ENCODE measurements at regions not wholly inside any gene's neighbourhood (a gene's known extent, or its start where the extent isn't known, plus 50 kb on each side); places are given as distances from the start of the nearest gene placed in this dataset.

DNA sequence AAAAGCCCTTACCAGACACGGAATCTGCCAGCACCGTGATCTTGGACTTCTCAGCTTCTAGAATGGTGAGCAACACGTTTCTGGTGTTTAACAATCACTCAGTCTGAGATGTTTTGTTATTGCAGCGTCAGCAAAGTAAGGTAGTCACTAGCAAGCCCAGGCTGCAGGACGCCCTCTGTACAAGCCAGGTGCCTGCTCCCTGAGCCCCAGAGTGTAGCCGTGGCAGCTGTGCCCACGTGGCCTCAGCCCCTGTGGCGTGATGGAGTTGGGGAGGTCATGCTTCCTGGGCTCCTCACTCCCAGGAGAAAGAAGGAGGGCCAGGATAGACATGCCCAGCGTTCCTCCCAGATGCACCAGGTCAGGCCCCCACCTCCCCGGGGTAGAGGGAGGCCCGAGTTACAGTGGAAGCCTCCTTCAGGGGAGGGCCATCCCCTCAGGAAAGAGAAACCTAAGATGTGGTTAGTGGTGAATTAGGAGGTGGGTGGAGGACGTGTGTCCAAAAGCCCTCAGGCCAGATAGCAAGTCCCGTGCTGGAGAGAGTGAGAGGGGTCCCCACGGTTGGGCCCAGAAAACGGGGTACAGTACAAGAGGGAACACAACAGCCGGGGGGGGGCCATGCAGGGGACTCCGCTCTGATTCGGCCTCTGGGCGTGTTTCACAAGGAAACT, 169.6 kb upstream of the SOX1 start:
- DNase-seq, result no peak

DNA sequence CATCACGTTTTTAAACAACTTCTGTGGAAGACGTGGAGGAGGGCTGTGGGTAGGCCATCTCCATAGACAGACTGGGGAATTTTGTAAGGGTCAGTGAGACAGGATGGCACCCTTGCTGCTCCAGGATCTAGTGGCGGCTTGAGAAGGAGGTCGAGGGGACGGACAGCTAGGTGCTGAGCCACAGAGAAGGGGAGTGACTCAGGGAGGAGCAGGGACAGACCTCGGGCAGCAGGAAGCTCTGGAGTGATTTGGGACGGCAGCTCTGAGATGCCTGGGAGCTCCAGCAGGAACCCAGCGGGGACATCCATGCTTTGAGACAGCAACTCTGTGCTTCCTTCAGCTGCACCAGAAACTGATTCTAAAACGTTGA, 169.1 kb upstream of the SOX1 start:
- DNase-seq, result no peak

DNA sequence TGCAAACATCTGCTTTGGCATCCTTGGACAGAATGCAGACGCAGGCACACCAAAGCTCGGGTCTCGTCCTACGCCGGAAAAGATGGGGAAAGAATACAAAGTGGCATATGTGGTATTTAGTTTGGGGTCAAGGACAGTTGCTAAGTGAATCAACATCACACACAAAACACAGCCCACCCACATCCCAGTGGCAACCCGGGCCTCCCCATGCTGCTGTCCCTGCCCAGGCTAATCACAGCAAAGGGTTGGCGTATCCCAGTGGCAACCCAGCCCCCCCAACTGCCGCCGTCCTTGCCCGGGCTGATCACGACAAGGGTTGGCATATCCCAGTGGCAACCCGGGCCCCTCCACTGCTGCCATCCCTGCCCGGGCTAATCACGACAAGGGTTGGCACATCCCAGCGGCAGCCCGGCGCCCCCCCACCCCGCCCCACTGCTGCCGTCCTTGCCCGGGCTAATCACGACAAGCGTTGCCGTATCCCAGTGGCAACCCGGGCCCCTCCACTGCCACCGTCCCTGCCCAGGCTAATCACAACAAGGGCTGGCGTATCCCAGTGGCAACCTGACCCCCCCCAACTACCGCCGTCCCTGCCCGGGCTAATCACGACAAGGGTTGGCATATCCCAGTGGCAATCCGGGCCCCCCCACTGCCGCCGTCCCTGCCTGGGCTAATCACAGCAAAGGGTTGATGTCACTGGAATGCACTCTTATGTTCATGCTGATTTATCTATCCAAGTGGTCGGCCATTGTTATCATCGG, 167.8 kb upstream of the SOX1 start:
- DNase-seq, result no peak

DNA sequence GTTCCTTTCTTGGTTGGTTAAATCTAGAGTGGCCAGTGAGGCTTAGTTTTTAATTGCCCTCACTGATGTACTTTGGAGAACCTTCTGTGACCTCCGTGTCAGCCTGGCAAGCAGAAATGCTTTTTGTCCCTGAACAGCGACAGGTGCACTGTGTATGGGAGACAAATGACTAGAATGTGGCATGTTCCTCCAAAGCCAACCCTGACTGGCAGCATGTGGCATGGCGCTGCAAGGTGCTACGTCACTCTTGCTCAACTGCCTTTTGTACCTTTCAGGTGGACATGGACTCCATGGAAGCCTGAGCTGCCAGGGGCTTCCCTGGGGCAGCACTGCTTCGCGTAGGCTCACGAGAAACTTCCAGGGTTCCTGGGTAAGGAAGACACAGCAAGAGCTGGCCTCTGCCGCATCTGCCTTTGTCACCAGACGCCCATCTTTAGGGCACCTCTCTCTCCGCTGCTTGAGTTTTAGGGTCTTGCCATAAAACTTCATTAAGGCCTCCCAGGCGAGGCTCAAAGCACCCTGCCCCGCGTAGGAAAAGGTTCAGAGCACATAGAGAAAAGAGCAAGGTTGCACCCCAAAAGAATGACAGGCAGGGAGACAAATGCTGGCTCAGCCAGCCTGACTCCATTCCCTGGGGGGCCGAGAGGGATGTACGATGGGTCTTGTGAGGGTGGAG, 167.1 kb upstream of the SOX1 start:
- no peak for DNase-seq

DNA sequence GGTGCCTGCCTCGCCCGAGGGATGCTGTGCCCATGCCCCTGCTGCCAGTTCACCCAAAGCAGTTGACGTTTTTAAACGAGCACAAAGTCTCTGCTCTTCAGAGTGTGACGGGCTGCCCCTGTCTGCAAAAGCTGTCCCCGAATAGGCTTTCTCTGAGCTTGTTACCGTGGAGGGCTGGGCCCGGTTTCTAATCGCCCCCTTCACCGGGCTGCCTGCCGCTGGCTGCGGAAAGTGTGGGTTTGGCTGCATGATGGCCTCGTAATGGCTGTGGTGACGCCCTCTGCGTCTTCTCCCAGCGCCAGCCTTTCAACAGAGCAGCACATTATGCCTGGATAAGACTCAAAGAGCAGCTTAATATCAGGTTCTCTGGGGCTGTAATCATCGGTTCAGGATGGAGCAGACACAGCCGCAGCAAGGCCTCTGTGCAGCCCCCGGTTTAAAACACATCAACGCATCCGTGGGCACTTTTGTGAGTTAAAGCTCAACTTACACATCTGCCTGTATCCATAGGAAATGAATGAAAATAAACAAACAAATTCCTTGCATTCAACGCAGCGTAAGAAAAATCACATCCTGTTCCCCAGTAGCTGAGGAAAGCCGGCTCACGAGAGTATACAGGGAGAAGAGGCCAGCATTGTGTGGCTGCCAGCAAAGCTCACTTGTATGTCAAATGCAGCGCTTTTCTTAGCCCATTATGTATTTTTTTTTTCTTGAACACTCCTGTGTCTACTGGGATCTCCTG, 166.4 kb upstream of the SOX1 start:
- no peak for DNase-seq

DNA sequence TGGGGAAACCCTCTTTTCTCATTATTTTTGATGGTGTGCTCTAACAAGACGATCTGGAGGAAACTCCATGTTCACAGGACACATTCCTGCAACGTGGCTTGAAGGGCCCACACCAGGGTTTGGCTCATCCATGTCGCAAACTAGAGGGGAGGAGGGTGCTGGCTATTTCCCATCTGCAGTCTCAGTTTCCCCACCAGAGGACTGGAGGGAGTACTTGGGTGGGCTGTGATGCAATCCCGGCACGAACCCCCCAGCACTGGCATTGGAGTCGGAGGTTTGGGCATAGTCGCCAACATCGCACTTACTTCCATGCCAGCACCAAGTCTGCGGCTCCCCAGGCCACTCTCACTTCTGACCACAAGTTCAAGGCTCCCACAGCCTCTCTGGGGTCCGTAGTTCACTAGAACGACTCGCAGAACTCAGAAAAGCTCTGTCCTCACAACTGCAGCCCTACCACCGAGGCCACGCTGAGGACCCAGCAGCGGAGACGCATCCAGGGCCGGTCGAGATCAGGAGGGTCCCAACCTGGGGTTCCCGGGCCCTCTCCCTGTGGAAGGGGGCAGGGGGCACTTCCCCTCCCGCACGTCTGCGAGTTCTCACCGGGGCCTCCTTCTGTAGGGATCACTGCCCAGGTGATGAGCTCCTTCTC, 165.6 kb upstream of the SOX1 start:
- DNase-seq, result no peak

DNA sequence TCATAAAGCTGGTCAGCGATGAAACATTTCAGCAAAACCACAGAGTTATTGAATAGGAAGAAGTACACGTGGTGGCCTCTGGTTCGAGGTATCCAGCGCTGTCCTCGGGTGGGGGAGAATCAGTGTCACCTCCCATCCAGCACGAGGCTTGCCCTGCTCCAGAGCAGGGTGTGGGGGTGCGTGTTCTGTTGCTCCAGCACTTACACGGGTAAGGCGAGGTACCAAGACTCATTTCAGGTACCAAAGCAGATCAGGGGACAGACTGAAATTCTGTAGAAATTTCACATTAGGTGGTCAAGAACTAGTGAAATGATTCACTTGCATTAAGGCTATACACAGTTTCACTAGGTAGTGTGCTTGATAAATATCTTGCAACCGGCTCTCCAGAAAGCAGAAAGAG, 164.2 kb upstream of the SOX1 start:
- DNase-seq, result no peak

DNA sequence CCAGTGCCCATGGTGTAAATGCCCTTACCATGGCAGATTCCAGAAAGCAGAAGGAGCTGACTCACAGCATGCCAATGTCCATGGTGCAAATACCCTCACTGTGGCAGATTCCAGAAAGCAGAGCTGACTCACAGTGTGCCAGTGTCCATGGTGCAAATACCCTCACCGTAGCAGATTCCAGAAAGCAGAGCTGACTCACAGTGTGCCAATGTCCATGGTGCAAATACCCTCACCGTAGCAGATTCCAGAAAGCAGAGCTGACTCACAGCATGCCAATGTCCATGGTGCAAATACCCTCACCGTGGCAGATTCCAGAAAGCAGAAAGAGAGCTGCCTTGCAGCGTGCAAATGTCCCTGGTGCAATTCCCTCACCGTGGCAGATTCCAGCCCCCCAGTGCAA, 163.8 kb upstream of the SOX1 start:
- DNase-seq, result no peak

DNA sequence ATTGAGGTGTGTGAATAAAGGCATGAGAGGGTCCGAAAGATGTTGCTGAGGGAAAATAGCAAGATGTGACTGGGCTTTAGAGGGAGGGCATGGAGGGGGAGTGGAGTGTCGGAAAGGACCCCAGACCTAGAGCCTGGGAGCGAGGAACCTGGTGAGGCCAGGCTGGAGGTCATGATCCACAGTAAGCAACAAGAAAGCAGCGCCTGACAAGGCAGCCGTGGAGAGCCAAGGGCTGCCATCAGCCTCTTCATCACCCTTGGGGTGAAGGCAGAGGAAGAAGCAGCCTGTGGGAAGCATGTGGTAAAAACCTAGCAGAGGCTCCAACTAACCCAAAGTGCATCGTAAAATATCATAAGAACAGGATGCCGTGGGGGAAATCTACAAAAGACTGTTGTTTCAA, 162.8 kb upstream of the SOX1 start:
- DNase-seq, result no peak

DNA sequence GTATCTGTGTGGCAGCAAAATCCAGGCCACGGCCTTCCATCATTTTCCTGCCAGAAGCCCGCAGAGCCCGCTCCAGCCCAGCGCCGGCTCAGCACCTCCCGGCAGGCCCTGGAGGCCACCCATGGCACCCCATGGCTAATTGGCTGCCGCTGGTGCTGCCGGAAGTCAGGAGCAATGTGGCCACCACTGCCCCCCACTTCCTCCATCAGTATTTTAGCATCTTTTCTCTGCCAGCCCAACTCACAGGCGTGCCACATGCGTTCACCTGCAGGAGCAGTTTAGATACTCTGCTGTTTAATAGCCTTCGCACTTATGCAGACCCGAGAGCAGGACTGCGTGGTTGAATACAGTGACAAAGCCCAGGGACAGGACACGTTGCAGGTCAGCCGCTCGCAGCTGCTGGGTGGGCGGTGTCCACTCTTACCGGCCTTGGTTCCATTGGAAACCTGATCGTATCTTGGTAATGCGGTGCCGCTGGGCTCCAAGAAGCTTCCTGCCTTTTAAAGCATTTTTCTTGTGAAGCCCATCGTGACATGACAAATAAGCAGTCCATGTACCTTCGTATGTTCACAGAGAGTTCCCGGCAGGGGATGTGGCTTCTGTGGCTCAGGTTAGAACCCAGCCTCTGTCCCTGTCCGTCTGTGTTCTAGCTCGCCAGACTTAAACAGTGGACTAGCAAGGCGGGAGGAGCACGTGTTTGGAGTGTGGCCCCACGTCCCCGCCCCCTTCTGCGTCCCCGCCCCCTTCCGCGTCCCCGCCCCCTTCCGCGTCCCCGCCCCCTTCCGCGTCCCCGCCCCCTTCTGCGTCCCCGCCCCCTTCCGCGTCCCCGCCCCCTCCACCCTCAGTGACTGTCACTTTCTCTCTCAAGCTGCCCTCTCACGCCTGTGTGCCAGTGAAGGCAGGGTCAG, 162.0 kb upstream of the SOX1 start:
- DNase-seq, result no peak

DNA sequence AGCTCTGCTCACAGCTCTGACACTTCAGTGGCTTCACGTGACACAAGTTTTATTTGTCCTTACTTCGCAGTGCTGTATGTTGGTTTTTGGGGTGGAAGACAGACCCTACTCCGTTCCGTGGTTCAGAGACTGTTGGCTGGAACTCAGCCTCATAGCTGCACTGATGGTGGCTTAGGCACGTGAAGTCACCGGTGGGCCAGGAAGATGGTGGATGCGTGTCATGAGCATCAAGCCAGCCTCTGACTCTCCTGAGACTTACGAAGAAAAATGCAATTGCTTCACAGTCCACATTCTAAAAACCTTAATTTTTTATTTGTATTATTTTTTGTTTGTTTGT, 161.4 kb upstream of the SOX1 start:
- no peak for DNase-seq

DNA sequence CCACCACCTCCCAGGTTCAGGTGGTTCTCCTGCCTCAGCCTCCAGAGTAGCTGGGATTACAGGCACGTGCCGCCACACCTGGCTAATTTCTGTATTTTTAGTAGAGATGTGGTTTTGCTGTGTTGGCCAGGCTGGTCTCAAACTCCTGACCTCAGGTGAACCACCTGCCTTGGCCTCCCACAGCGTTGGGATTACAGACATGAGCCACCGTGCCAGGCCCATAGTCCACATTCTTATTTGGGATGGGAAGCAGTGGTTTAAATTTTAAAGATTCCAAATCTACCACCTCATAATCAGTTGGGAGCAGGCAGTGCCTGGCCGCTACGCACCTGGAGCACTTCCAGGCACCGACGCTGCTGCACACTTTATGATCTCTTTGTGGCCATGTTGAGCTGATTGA, 160.6 kb upstream of the SOX1 start:
- DNase-seq, result no peak

DNA sequence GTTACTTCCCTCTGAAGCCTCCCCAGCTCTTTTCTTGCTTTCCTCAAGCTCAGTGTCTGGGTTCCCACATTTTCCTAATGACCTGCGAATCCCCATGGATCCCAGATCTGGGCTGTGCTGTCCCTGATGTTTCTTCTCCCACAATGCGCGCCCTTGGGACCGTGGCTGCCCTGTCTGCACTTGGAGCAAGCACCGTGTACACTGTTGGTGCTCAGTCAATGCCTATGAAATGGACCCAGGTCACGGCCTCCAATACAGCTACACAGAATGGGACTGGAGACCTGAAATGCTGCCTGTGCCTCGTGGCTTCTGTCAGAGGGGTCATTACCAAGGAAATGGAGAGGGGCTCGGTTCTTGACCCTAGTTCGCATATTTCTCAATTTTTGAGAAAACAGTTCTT, 160.1 kb upstream of the SOX1 start:
- DNase-seq, result no peak

DNA sequence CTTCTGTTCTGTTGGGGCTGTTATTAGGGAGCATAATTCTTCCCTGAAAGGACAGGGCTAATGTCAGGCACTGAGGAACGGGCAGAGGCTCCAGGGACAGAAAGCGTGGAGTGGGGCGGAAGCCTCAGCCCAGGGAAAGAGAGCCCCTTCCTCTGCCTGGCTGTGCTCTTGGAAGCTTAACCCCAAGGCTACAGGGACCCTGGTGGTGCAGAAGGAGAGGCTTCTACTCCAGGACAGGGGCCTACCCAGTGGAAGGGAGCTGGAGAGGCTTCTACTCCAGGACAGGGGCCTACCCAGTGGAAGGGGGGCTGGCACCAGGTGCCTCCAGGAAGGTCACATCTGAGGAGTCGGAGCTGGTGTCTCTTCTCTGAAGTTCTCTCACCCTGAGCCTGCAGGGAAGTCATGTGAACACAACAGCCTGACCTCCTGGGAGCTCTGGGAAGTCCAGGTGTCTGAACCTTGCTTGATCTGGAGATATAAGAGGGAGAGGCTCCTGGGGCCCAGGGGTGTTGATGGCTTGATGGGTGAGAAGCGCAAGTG, 159.5 kb upstream of the SOX1 start:
- DNase-seq, result no peak

DNA sequence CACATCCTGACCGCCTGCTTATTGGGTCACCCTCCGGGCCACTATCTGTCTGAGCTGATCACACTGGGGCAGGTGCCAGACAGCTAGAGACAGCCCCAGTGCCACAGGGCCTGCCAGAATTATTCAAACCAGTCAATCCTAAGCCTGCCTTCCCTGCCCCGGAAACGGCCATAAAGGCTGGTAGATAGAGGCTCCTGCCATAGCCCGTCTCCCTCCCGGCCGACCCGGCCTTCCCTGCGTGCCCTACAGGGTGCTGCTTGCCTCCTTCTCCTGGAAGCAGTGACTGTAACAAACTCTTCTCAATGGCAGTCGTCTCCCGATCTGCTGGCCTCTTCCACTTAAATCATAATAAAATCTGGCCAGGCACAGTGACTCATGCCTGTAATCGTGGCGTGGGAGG, 158.6 kb upstream of the SOX1 start:
- DNase-seq, result no peak

DNA sequence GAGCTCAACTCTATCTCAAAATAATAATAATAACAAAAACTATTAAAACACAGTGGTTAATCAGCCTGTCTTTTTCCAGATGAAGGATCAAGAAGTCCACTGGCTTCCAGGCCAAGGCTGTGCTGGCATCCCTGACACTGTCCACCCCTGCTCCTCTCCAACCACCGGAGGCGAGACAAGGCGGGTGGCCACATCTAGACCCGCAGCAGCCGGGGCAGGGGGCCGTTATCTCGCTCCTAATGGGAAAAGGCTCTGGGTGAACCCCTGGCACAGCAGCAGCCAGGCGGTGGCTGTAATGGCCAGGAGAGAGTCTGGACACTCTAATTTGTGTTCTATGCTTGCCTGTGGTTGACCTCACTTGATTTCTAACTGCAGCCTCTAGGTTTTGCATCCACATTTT, 158.0 kb upstream of the SOX1 start:
- no peak for DNase-seq

DNA sequence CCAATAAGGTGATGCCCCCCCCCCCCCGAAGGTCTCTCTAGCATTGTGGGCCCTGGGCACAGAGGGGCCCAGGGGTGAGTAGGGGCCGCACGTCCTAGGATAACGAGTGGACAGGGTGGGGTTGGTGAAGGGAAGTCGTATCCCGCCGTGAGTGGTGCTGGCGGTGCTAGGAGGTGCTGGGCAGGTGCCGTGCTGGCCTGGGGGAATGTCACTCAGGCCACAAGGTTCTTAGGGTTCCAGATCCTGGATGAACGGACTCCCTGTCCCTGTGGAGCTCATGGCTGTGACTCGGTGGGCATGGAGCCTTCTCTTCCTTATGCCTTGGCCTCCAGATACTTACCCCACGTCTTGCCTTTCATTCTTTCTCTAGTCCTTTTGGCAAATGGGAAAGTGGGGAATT, 157.4 kb upstream of the SOX1 start:
- no peak for DNase-seq

DNA sequence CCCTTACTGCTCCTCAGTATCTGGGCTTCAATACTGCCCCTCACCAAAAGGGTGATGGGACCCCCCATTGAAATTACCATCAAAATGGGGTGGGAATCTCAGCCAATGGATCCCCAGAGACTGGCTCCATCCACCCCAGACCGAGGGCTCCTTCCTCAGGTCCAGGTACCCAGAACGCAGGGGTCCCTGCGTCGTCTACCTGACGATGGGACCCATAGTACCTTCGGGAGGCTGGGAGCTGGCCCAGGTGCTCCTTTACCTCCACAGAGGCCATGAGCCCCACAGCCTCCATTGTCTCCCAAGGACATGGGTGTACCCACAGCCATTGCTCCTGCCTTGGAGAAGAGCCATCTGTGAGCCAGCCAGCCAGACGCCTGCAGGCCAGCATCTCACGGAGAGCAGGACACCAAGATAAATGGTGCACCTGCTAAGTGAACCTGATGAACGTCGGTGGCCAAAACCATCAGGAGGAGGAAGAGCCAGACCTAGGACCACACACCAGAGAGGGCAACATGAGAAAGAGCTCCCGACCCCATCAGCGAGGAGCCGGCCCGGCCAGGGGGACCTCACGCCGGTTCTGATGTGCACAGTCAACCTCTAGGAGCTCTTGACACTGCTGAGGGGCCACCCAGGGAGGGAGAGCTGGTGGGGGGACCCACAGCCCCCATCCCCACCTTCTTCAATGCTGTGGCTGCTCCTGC, 156.8 kb upstream of the SOX1 start:
- no peak for DNase-seq

DNA sequence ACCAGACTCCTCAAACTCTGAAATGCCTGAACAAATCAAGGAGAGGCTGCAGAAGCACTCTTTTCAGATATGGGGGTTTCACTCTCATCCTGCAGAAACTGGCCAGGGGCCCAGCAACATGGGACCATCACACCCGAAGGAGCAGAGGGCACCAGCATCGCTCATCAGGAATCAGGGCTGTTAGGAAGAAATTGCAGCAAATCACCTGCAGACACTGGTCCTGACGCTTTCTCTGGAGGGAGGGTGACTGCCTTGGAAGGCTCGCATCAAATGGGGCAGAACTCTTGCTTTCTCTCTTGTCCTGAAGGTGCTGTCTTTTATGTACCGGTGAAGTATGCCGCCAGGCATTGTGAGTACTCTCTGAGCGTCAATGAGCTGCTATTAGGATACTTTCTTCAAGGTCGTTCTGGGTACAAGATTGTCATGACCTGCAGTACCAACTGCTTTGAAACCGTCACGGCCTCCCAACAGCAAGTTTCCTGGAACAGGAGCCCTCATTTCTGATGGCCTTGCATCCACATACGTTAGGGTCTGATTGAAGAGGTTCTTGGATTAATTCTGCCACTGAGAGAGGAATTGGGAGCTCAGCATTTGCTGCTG, 155.7 kb upstream of the SOX1 start:
- no peak for DNase-seq

DNA sequence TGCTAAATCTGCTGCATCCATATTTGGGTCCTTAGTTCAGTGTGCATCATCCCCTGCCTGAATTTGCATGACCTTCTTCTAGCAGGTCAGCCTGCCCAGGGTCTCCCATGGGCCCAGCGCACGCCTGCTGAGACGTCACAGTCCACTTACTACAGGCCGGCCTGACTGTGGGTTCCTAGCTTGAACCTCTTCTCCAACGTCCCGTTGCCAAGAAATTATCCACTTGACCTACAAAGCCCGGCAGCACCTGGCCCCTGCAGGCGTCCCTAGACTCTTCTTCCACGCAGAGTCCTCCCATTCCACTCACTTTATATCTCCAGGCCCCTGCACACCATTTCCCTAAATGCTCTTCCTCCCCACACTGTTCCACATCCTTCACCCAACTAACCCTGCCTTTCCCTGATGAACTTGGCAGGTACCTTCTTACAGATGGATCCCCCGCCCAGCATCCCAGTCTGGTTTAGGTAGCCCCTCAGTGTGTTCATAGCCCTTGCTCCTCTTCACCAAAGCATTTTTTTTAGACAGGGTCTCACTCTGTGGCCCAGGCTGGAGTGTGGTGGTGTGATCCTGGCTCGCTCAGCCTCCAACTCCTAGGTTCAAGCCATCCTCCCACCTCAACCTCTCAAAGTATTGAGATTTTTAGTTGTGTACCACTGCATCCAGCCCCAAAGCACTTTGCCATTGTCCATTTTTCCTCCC, 155.0 kb upstream of the SOX1 start:
- DNase-seq, result no peak

All from NCI-H146 (cell line).